HepG2 (cell line): ENCODE measurements at regions not wholly inside any gene's neighbourhood (a gene's known extent, or its start where the extent isn't known, plus 50 kb on each side); places are given as distances from the start of the nearest gene placed in this dataset.

Source experiments
- ATAC-seq: fragments of 200-7000 bp; cut with Tn5 transposase; 3 replicates; pipeline ENCODE4 v1.9.1; 2020; ENCODE audit warnings: mild to moderate bottlenecking, moderate library complexity
- BruUV-seq: library from RNA; stranded (reverse); fragments of 400-500 nt; replicated peaks from 2 replicates; lab custom pipeline; 2021; lab: Mats Ljungman, UMichigan
- CTCF ChIA-PET: fragments of 300-600 bp; formaldehyde crosslinking; extraction: SDS; loops from one replicate; lab custom pipeline; 2021; ENCODE audit warnings: low total read pairs, inconsistent platforms, low intra/inter-chr PET ratio; lab: Yijun Ruan, JAX
- POLR2A ChIA-PET: fragments of 350-600 bp; sonication (Branson Sonifier 250); formaldehyde crosslinking; loops from one replicate; lab custom pipeline; 2020; ENCODE audit warnings: antibody characterized with exemption, inconsistent platforms; lab: Yijun Ruan, JAX
- DNase-seq: peaks from one replicate; pipeline ENCODE4 v3.0.0-alpha.2; 2015; ENCODE audit warnings: low spot score
- FAIRE-seq: peaks from 3 replicates; lab custom pipeline; 2011; peaks lifted over from hg19 to GRCh38; lab: Jason Lieb, UNC
- H2AFZ ChIP-seq: one replicate; pipeline ENCODE4 v1.6.1; 2011; ENCODE audit warnings: low read length, inconsistent platforms
- H3K27ac ChIP-seq: fragments of 300-600 bp; 3 replicates; pipeline ENCODE4 v1.8.0; 2011; ENCODE audit warnings: mixed run types, mild to moderate bottlenecking, mixed read lengths, low read length, inconsistent platforms; ENCODE audit not compliant: insufficient read depth; ENCODE audit errors: extremely low read length
- H3K27me3 ChIP-seq, 2 experiments: fragments of 200-600 bp in 1 of 2; 2 replicates in 1 of 2; 3 replicates in 1 of 2; pipeline versions ENCODE4 v1.6.0 to v1.8.0; 2011; ENCODE audit warnings: low read length in 2 of 2, mild to moderate bottlenecking in 2 of 2, moderate library complexity in 2 of 2, inconsistent platforms in 1 of 2; ENCODE audit not compliant: insufficient read depth in 2 of 2, control insufficient read depth in 1 of 2
- H3K36me3 ChIP-seq, 2 experiments: fragments of 200-600 bp in 1 of 2; replicated peaks in 1 of 2; 2 replicates in 1 of 2; 3 replicates in 1 of 2; pipeline versions ENCODE4 v1.5.1 to v1.8.0; 2011; ENCODE audit warnings: low read length in 2 of 2, inconsistent platforms in 1 of 2; ENCODE audit not compliant: insufficient read depth in 2 of 2, control insufficient read depth in 1 of 2
- H3K4me1 ChIP-seq: 2 replicates; pipeline ENCODE4 v1.5.1; 2012; ENCODE audit warnings: low read length, inconsistent platforms; ENCODE audit not compliant: insufficient read depth
- H3K4me2 ChIP-seq: 2 replicates; pipeline ENCODE4 v1.6.0; 2011; ENCODE audit warnings: low read depth, low read length, inconsistent platforms
- H3K4me3 ChIP-seq, 3 experiments: fragments of 200-600 bp in 1 of 3; sonication (generic), shearing (Covaris generic) in 1 of 3; replicated peaks in 1 of 3; 2 replicates each; pipeline ENCODE4 v1.5.1; 2011 to 2016; ENCODE audit warnings: low read length in 3 of 3, inconsistent platforms in 2 of 3, low read depth in 2 of 3, mild to moderate bottlenecking in 2 of 3, control low read depth in 1 of 3, mixed read lengths in 1 of 3; ENCODE audit not compliant: insufficient read depth in 1 of 3
- H3K79me2 ChIP-seq: one replicate; pipeline ENCODE4 v1.6.1; 2011; ENCODE audit warnings: low read length, inconsistent platforms; ENCODE audit not compliant: insufficient read depth
- H3K9ac ChIP-seq: 2 replicates; pipeline ENCODE4 v1.6.0; 2011; ENCODE audit warnings: mild to moderate bottlenecking, low read depth, low read length, inconsistent platforms; ENCODE audit not compliant: insufficient read depth
- H3K9me3 ChIP-seq: 2 replicates; pipeline ENCODE4 v1.5.1; 2012; ENCODE audit warnings: mild to moderate bottlenecking, low read length
- H4K20me1 ChIP-seq: 2 replicates; pipeline ENCODE4 v1.6.0; 2011; ENCODE audit warnings: inconsistent platforms, mild to moderate bottlenecking, low read length, moderate library complexity; ENCODE audit not compliant: insufficient read depth
- ARNT ChIP-seq: fragments of 450-650 bp; IDR thresholded peaks from 2 replicates; pipeline ENCODE4 v1.6.1; 2017
- FOSL2 ChIP-seq: sonication (generic); formaldehyde crosslinking; IDR thresholded peaks from 2 replicates; pipeline ENCODE4 v1.4.0; 2020; ENCODE audit warnings: missing genetic modification reagents
- HDAC6 ChIP-seq: fragments of 200-600 bp; sonication (generic); IDR thresholded peaks from 2 replicates; pipeline ENCODE4 v1.7.0; 2017; ENCODE audit warnings: mild to moderate bottlenecking, antibody characterized with exemption, low read length, low read depth
- HOXA9 ChIP-seq: sonication (generic); formaldehyde crosslinking; IDR thresholded peaks from 2 replicates; pipeline ENCODE4 v1.8.1; 2022; ENCODE audit warnings: missing genetic modification reagents, mild to moderate bottlenecking, moderate library complexity, borderline replicate concordance
- MAFG ChIP-seq: sonication (generic); formaldehyde crosslinking; IDR thresholded peaks from 2 replicates; pipeline ENCODE4 v1.5.1; 2020; ENCODE audit warnings: mild to moderate bottlenecking, missing genetic modification reagents
- SP4 ChIP-seq: sonication (generic); formaldehyde crosslinking; IDR thresholded peaks from 2 replicates; pipeline ENCODE4 v1.8.1; 2023; ENCODE audit warnings: mild to moderate bottlenecking, missing genetic modification reagents
- WGBS: methylation state at CpG from one replicate; pipeline ENCODE4 v1.1.6; 2017; ENCODE audit warnings: low lambda C conversion rate; 5-methylcytosine and 5-hydroxymethylcytosine counted together
- in situ Hi-C: cut with HindIII; loops from 2 replicates; pipeline ENCODE4 v1.10.0; 2017; ENCODE audit warnings: low pct_unique_long_range_greater_than_20kb; ENCODE audit not compliant: extremely low pct_ligation_motif_present
- intact Hi-C: fragments of 100-400 bp; cut with micrococcal nuclease; formaldehyde crosslinking; loops from one replicate; pipeline ENCODE4 v1.10.0; 2022; ENCODE audit not compliant: unreplicated experiment
- TF ChIP-seq, protein P1 (sequence below): sonication (generic); formaldehyde crosslinking; IDR thresholded peaks from 2 replicates; pipeline ENCODE4 v1.4.0; 2020; ENCODE audit warnings: missing genetic modification reagents
- TF ChIP-seq, protein P2 (sequence below): sonication (generic); formaldehyde crosslinking; IDR thresholded peaks from 2 replicates; pipeline ENCODE4 v1.5.1; 2020; ENCODE audit warnings: missing genetic modification reagents, mild to moderate bottlenecking, borderline replicate concordance
- TF ChIP-seq, protein P3 (sequence below): sonication (generic); formaldehyde crosslinking; conservative IDR thresholded peaks from 2 replicates; pipeline ENCODE4 v1.8.0; 2022; ENCODE audit warnings: low read depth, missing genetic modification reagents
- TF ChIP-seq, protein P4 (sequence below): sonication (generic); formaldehyde crosslinking; IDR thresholded peaks from 2 replicates; pipeline ENCODE4 v1.8.1; 2022; ENCODE audit warnings: mild to moderate bottlenecking, missing genetic modification reagents
- TF ChIP-seq, protein P5 (sequence below): IDR thresholded peaks from 2 replicates; pipeline ENCODE4 v1.6.1; 2016; ENCODE audit warnings: control low read depth

DNA sequence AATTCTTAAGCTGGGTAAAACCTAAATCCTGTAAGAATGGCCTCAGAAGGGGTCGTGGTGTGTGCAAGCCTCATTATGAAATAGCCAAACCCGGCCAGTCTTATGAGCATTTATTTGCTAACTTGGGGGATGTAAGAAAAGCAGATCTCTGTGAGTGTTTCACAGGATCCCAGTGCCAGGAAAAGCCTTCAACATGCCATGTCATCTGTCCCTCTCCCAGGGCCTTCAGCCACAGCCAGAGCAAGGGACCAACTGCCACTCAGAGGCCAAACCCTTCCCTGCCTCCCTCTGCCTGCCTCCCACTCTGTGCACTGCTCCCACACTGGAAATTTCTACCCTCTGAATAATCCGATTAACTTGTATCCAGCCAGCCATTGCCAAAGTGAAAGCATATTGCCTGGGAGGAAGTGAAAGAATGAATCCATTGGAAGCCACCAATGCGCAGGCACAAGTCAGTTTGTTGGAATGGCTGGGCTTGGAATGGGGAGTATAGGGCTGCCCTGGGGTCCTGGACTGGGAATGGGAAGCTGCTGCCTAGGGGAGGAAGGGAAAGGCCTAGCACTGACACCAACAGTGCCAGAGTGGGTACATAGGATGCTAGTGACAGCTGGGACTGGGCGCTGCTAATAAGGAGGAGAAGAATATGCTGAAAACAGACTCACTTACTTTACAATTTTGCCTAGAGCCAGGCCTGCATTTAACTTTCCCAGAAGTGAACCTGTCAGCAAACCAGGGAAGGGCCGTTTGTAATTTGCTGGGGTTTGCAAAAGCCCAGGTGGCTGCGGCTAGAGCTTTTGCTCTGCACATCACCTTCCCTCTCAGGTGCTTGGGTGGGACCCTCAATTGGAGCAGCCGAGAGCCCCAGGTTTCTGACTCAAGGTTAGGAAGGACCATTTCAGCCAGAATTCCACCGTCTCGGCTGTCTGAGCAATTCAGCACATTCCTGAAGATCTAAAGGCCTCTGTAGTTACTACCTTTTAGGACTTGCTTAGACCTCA, 146.6 kb upstream of the NCK2 start:
- Histone ChIP-seq H2AFZ (no peak overlapping the region), H3K36me3 (no peaks in the 10 kb centered on the region), H3K9ac (no peak overlapping the region), H3K4me2 (no peak overlapping the region), H4K20me1 (no peaks in the 10 kb centered on the region), H3K4me1 (no peaks in the 10 kb centered on the region), H3K27me3 (peaks cover 0 to 37% of the 10 kb centered on the region in 2 experiments; a peak in 3 of 5 replicates), H3K79me2 (no peaks in the 10 kb centered on the region), H3K9me3 (no peaks in the 10 kb centered on the region), H3K27ac (no peak overlapping the region), H3K4me3 (no peak overlapping the region)
- no peak for DNase-seq
- ATAC-seq: no peak
- no TSS peak for BruUV-seq
- CTCF ChIA-PET: no interaction called here
- FAIRE-seq: no peak
- in situ Hi-C loops (no loop called here), intact Hi-C loops (no loop called here)
- 25% methylated on average over 10 of the region's 10 CpGs for WGBS
- POLR2A ChIA-PET: no interaction called here
- TF ChIP-seq ARNT (no peak), HOXA9 (CRISPR knock-in tag) (no peak), SP4 (CRISPR knock-in tag) (no peak), MAFG (CRISPR knock-in tag) (no peak), FOSL2 (CRISPR knock-in tag) (no peak), HDAC6 (no peak)
- TF ChIP-seq, protein P1, sequence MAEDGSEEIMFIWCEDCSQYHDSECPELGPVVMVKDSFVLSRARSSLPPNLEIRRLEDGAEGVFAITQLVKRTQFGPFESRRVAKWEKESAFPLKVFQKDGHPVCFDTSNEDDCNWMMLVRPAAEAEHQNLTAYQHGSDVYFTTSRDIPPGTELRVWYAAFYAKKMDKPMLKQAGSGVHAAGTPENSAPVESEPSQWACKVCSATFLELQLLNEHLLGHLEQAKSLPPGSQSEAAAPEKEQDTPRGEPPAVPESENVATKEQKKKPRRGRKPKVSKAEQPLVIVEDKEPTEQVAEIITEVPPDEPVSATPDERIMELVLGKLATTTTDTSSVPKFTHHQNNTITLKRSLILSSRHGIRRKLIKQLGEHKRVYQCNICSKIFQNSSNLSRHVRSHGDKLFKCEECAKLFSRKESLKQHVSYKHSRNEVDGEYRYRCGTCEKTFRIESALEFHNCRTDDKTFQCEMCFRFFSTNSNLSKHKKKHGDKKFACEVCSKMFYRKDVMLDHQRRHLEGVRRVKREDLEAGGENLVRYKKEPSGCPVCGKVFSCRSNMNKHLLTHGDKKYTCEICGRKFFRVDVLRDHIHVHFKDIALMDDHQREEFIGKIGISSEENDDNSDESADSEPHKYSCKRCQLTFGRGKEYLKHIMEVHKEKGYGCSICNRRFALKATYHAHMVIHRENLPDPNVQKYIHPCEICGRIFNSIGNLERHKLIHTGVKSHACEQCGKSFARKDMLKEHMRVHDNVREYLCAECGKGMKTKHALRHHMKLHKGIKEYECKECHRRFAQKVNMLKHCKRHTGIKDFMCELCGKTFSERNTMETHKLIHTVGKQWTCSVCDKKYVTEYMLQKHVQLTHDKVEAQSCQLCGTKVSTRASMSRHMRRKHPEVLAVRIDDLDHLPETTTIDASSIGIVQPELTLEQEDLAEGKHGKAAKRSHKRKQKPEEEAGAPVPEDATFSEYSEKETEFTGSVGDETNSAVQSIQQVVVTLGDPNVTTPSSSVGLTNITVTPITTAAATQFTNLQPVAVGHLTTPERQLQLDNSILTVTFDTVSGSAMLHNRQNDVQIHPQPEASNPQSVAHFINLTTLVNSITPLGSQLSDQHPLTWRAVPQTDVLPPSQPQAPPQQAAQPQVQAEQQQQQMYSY: no peak
- TF ChIP-seq, protein P2, sequence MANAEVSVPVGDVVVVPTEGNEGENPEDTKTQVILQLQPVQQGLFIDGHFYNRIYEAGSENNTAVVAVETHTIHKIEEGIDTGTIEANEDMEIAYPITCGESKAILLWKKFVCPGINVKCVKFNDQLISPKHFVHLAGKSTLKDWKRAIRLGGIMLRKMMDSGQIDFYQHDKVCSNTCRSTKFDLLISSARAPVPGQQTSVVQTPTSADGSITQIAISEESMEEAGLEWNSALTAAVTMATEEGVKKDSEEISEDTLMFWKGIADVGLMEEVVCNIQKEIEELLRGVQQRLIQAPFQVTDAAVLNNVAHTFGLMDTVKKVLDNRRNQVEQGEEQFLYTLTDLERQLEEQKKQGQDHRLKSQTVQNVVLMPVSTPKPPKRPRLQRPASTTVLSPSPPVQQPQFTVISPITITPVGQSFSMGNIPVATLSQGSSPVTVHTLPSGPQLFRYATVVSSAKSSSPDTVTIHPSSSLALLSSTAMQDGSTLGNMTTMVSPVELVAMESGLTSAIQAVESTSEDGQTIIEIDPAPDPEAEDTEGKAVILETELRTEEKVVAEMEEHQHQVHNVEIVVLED (CRISPR knock-in tag): no peak
- TF ChIP-seq, protein P3, sequence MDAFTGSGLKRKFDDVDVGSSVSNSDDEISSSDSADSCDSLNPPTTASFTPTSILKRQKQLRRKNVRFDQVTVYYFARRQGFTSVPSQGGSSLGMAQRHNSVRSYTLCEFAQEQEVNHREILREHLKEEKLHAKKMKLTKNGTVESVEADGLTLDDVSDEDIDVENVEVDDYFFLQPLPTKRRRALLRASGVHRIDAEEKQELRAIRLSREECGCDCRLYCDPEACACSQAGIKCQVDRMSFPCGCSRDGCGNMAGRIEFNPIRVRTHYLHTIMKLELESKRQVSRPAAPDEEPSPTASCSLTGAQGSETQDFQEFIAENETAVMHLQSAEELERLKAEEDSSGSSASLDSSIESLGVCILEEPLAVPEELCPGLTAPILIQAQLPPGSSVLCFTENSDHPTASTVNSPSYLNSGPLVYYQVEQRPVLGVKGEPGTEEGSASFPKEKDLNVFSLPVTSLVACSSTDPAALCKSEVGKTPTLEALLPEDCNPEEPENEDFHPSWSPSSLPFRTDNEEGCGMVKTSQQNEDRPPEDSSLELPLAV (CRISPR knock-in tag): no peak
- TF ChIP-seq, protein P4, sequence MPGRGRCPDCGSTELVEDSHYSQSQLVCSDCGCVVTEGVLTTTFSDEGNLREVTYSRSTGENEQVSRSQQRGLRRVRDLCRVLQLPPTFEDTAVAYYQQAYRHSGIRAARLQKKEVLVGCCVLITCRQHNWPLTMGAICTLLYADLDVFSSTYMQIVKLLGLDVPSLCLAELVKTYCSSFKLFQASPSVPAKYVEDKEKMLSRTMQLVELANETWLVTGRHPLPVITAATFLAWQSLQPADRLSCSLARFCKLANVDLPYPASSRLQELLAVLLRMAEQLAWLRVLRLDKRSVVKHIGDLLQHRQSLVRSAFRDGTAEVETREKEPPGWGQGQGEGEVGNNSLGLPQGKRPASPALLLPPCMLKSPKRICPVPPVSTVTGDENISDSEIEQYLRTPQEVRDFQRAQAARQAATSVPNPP: no peak
- TF ChIP-seq, protein P5, sequence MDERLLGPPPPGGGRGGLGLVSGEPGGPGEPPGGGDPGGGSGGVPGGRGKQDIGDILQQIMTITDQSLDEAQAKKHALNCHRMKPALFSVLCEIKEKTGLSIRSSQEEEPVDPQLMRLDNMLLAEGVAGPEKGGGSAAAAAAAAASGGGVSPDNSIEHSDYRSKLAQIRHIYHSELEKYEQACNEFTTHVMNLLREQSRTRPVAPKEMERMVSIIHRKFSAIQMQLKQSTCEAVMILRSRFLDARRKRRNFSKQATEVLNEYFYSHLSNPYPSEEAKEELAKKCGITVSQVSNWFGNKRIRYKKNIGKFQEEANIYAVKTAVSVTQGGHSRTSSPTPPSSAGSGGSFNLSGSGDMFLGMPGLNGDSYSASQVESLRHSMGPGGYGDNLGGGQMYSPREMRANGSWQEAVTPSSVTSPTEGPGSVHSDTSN (CRISPR knock-in tag): no peak
